ENCODE measurements at regions not wholly inside any gene's neighbourhood (a gene's known extent, or its start where the extent isn't known, plus 50 kb on each side); places are given as distances from the start of the nearest gene placed in this dataset.

GRCh38 chr4:89665662-89666061 is 171.3 kb downstream of the SNCA start:
- DNase-seq (ENCODE audit: low read depth): no peak

GRCh38 chr4:89664521-89664920 is 172.4 kb downstream of the SNCA start:
- DNase-seq (ENCODE audit: low read depth): no peak

DNA sequence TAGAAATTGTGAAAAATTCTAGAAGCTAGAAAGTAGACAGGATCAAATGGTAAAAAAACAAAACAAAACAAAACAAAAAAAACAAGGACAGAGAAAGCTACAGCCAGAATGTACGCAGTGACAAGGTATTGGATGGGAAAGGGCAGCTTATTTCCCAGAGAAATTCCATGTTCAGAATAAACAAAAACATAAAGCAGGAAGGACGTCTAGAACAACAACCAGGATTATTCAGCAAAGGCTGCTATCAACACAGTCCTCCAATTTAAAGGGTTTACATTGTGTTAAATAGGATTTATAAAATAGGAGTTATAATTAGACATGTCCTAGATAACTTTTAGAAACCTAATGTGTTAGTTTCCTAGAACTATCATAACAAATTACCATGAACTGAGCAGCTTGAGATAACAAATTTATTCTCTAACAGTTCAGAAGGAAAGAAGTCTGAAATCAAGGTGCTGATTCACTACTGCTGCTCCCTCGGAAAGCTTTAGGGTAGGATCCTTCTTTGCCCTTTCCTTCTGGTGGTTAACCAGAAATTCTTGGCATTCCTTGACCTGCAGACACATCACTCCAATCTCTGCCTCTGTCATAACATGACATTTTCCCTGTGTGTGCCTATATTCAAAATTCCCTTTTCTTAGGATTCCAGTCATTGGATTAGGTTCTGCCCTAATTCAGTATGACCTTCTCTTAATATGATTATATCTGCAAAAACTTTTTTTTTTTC is 175.6 kb downstream of the SNCA start:
- peak; percentile 24 for DNase-seq (ENCODE audit: low read depth)

DNA sequence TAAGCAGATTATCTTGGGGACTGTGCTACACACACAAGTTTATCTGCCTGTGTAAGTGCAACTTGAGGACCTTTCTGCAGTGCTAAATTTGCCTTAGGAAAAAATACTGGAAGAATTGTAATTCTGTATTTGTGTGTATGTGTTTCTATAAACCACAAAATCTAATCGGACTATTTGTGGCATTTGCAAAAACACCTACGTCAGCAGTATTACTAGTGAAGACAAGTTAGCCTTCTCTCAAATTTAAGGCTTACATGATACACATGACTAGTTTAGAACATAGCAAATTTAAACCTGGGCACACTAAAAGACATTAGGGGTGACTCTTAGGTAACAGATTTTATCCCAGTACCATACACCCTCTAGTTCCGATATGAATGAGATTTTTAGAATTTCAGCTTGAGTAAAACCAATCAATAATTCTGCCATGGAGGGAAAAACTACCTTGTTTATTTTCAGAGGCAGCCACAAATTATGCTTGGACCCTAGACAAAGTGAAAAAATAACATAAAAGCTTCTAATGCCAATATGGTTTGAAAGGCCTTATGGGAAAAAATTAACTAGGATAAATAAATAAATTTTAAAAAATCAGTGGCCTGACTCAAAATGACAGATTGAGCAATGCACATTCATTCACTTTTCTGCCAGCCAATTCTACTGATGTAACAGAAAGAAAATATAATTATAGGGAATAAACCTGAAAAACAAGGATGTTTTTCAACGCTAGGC is 176.4 kb downstream of the SNCA start:
- DNase-seq (ENCODE audit: low read depth): peak; percentile 50

- DNase-seq (ENCODE audit: low read depth): no peak
These were observed 178.3 kb downstream of the SNCA start for GRCh38 chr4:89658701-89659024.

DNA sequence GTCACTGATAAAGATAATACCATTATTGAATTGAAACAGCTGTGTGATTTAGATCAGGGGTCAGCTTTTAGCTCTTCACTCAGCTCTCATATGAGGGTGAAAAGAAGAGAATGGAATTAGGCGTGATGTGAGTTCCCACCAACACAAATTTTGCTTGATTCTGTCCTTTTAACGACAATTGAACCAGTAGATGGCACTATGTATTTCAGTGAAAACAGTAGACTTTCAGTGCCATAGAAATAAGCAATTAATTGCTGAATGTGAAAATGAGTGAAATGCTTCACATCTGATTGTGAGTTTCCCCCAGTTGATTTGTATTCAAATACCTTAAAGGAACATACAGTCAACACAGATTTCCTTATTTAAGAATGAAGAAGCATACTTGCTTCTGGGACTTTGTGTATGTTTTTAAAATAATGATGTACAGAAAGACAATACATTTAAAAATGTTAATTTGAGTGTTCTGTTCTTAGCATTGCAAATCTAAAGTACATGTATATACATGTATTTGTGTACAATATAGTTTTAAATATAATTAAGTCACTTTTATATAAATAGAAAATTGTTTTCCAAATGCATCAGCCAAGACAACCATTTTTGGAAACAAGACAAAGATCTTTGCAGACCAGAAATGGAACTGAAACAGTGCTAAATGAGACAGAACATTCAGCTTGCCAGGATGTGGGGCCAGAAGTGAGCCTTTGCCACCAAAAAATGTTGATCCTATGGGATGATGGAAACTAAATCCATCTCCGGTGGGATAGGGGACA is 178.8 kb downstream of the SNCA start:
- peak; percentile 40 for DNase-seq (ENCODE audit: low read depth)

- DNase-seq (ENCODE audit: low read depth): no peak
These were observed 183.9 kb downstream of the SNCA start for GRCh38 chr4:89653012-89653411.

GRCh38 chr4:89645482-89645881 is 191.5 kb downstream of the SNCA start:
- DNase-seq (ENCODE audit: low read depth): no peak

- no peak for DNase-seq (ENCODE audit: low read depth)
These were observed 195.6 kb downstream of the SNCA start for GRCh38 chr4:89641367-89641687.

- peak; percentile 64 for DNase-seq (ENCODE audit: low read depth)
These were observed 196.2 kb downstream of the SNCA start for GRCh38 chr4:89640620-89641366.

GRCh38 chr4:89639395-89639794 is 197.6 kb downstream of the SNCA start:
- DNase-seq (ENCODE audit: low read depth): no peak

- no peak for DNase-seq (ENCODE audit: low read depth)
These were observed 211.2 kb downstream of the SNCA start for GRCh38 chr4:89625599-89626293.

GRCh38 chr4:89619206-89619962 is 217.6 kb downstream of the SNCA start:
- no peak for DNase-seq (ENCODE audit: low read depth)

- no peak for DNase-seq (ENCODE audit: low read depth)
These were observed 218.8 kb downstream of the SNCA start for GRCh38 chr4:89618151-89618550.

GRCh38 chr4:89617317-89617716 is 219.6 kb downstream of the SNCA start:
- DNase-seq (ENCODE audit: low read depth): peak; percentile 71

- no peak for DNase-seq (ENCODE audit: low read depth)
These were observed 220.6 kb downstream of the SNCA start for GRCh38 chr4:89616382-89616781.

DNA sequence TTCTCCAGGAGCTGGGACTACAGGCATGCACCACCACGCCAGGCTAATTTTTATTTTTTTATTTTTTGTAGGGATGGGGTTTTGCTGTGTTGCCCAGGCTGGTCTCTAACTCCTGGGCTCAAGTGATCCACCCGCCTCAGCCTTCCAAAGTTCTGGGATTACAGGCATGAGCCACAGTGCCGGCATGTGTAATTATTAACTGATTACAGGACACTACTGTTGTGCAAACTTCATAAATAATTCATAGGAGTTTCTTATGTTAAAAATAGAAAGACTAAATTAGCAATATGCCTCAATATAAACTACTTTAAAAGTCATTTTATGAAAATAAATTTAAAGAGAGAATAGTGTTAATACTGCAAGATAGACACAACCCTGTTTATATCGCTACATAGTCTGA is 221.9 kb downstream of the SNCA start:
- DNase-seq (ENCODE audit: low read depth): no peak

DNA sequence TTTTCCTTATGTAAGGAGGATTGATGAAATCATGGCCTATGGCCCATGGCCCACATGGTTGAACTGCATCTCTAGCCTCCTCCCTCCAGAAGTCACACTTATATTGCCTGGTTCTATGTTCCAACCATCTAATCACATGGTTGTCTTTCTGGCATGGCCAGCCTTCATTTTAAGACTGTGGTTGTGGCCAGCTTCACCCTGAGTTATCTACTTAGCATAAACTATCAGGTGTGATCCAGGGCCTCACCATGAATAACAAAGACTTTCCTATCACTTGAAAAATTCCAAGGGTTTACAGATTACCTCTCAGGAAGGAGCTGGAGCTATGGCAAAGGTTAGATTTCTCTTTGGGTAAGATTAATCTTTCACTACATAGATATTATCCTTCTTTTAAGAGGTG is 222.8 kb downstream of the SNCA start:
- DNase-seq (ENCODE audit: low read depth): no peak

- no peak for DNase-seq (ENCODE audit: low read depth)
These were observed 226.7 kb downstream of the SNCA start for GRCh38 chr4:89610236-89610635.

- DNase-seq (ENCODE audit: low read depth): no peak
These were observed 227.2 kb downstream of the SNCA start for GRCh38 chr4:89609756-89610155.

- DNase-seq (ENCODE audit: low read depth): no peak
These were observed 232.0 kb downstream of the SNCA start for GRCh38 chr4:89604951-89605350.
